HCT116 (cell line): ENCODE measurements at regions not wholly inside any gene's neighbourhood (a gene's known extent, or its start where the extent isn't known, plus 50 kb on each side); places are given as distances from the start of the nearest gene placed in this dataset.

ENCODE experiments used
- ATAC-seq: fragments of 200-7000 bp; cut with Tn5 transposase; 2 replicates; pipeline ENCODE4 v1.9.1; 2020; ENCODE audit warnings: mild to moderate bottlenecking, moderate library complexity
- BruUV-seq: library from RNA; stranded (reverse); fragments of 400-500 nt; replicated peaks from 2 replicates; lab custom pipeline; 2021; lab: Mats Ljungman, UMichigan
- CTCF ChIA-PET: fragments of 300-600 bp; sonication (Branson Sonifier 250); formaldehyde crosslinking; loops from one replicate; lab custom pipeline; 2021; ENCODE audit warnings: antibody characterized with exemption; lab: Charles Lee
- POLR2A ChIA-PET: fragments of 300-600, 350-600 bp; sonication (Branson Sonifier 250); formaldehyde crosslinking; loops from one replicate; lab custom pipeline; 2021; ENCODE audit warnings: antibody characterized with exemption; lab: Charles Lee
- RAD21 ChIA-PET, 2 experiments: fragments of 300-600 bp; sonication (Branson Sonifier 250); formaldehyde crosslinking; loops; one replicate each; lab custom pipeline; 2023; ENCODE audit warnings: low total read pairs in 2 of 2; ENCODE audit not compliant: uncharacterized antibody in 2 of 2, unreplicated experiment in 2 of 2, low non-redundant PET in 1 of 2; lab: Charles Lee
- DNase-seq: peaks from one replicate; pipeline ENCODE4 v3.0.0-alpha.2; 2010; ENCODE audit warnings: low read depth, low spot score
- H2AFZ ChIP-seq: fragments of 200-600 bp; shearing (Covaris generic), sonication (generic); 2 replicates; pipeline ENCODE4 v1.6.1; 2017; ENCODE audit warnings: low read depth, mixed run types, mixed read lengths, antibody characterized with exemption, low read length; ENCODE audit not compliant: poor library complexity, severe bottlenecking
- H3K27ac ChIP-seq: 2 replicates; pipeline ENCODE4 v1.5.1; 2012; ENCODE audit warnings: low read depth, low read length
- H3K27me3 ChIP-seq: fragments of 200-600 bp; sonication (generic); 2 replicates; pipeline ENCODE4 v1.6.1; 2016; ENCODE audit warnings: mixed run types, low read length, mixed read lengths; ENCODE audit not compliant: insufficient read depth
- H3K36me3 ChIP-seq, 2 experiments: fragments of 200-500 bp in 1 of 2; fragments of 200-600 bp in 1 of 2; sonication (Bioruptor generic) in 1 of 2; sonication (generic) in 1 of 2; 2 replicates each; pipeline versions ENCODE4 v1.5.1 to v1.6.1; 2014 to 2016; ENCODE audit warnings: low read length in 2 of 2, inconsistent platforms in 1 of 2, mixed read lengths in 1 of 2, mixed run types in 1 of 2; ENCODE audit not compliant: insufficient read depth in 2 of 2, control insufficient read depth in 1 of 2
- H3K4me1 ChIP-seq, 2 experiments: fragments of 200-600 bp in 1 of 2; sonication (generic) in 1 of 2; 2 replicates each; pipeline versions ENCODE4 v1.5.1 to v1.6.1; 2012 to 2017; ENCODE audit warnings: low read length in 2 of 2, inconsistent platforms in 1 of 2, mild to moderate bottlenecking in 1 of 2, mixed read lengths in 1 of 2, mixed run types in 1 of 2, moderate library complexity in 1 of 2; ENCODE audit not compliant: insufficient read depth in 2 of 2, control insufficient read depth in 1 of 2
- H3K4me2 ChIP-seq: fragments of 200-600 bp; sonication (generic); 2 replicates; pipeline ENCODE4 v1.6.1; 2017; ENCODE audit warnings: mixed run types, low read length, mixed read lengths
- H3K4me3 ChIP-seq, 2 experiments: fragments of 200-600 bp in 1 of 2; sonication (generic) in 1 of 2; replicated peaks in 1 of 2; 2 replicates each; pipeline ENCODE4 v1.5.1; 2011 to 2016; ENCODE audit warnings: low read length in 2 of 2, control low read depth in 1 of 2, low read depth in 1 of 2, mild to moderate bottlenecking in 1 of 2, mixed read lengths in 1 of 2, mixed run types in 1 of 2
- H3K79me2 ChIP-seq: fragments of 200-600 bp; sonication (generic); 2 replicates; pipeline ENCODE4 v1.6.1; 2017; ENCODE audit warnings: mild to moderate bottlenecking, mixed run types, low read length, moderate library complexity, mixed read lengths; ENCODE audit not compliant: insufficient read depth
- H3K9ac ChIP-seq: fragments of 200-600 bp; sonication (generic); 2 replicates; pipeline ENCODE4 v1.6.1; 2016; ENCODE audit warnings: low read length, mixed read lengths
- H3K9me2 ChIP-seq: fragments of 200-600 bp; sonication (generic), shearing (Covaris generic); 2 replicates; pipeline ENCODE4 v1.6.1; 2017; ENCODE audit warnings: mixed run types, mild to moderate bottlenecking, moderate library complexity; ENCODE audit not compliant: insufficient read depth
- H3K9me3 ChIP-seq, 2 experiments: fragments of 200-500 bp in 1 of 2; fragments of 200-600 bp in 1 of 2; sonication (Bioruptor generic) in 1 of 2; sonication (generic) in 1 of 2; 2 replicates each; pipeline ENCODE4 v1.6.1; 2014 to 2017; ENCODE audit warnings: low read length in 2 of 2, mixed read lengths in 2 of 2, inconsistent platforms in 1 of 2, low read depth in 1 of 2, mild to moderate bottlenecking in 1 of 2, mixed run types in 1 of 2, moderate library complexity in 1 of 2; ENCODE audit not compliant: control insufficient read depth in 1 of 2, insufficient read depth in 1 of 2
- H4K20me1 ChIP-seq: fragments of 200-600 bp; sonication (generic), shearing (Covaris generic); 2 replicates; pipeline ENCODE4 v1.6.1; 2017; ENCODE audit warnings: mixed run types, mild to moderate bottlenecking, moderate library complexity; ENCODE audit not compliant: insufficient read depth
- CBX3 ChIP-seq: IDR thresholded peaks from 2 replicates; pipeline ENCODE4 v1.6.1; 2012; ENCODE audit warnings: low read depth
- CEBPB ChIP-seq: IDR thresholded peaks from 2 replicates; pipeline ENCODE4 v1.6.1; 2012; ENCODE audit warnings: low read depth
- ELF1 ChIP-seq: IDR thresholded peaks from 2 replicates; pipeline ENCODE4 v1.6.1; 2012; ENCODE audit warnings: low read depth, borderline replicate concordance
- SIN3A ChIP-seq: IDR thresholded peaks from 2 replicates; pipeline ENCODE4 v1.6.1; 2012; ENCODE audit warnings: low read depth
- YY1 ChIP-seq: IDR thresholded peaks from 2 replicates; pipeline ENCODE4 v1.6.1; 2011; ENCODE audit warnings: low read length, low read depth, moderate library complexity, mild to moderate bottlenecking; ENCODE audit not compliant: insufficient replicate concordance; ENCODE audit errors: extremely low read depth
- ZFX ChIP-seq: fragments of 450-650 bp; IDR thresholded peaks from 2 replicates; pipeline ENCODE4 v1.6.1; 2017
- intact Hi-C: fragments of 100-400 bp; cut with micrococcal nuclease; formaldehyde crosslinking; loops from 2 replicates; pipeline ENCODE4 v1.10.0; 2022
- TF ChIP-seq, protein P1 (sequence below): IDR thresholded peaks from 2 replicates; pipeline ENCODE4 v1.6.1; 2012
- TF ChIP-seq, protein P2 (sequence below): IDR thresholded peaks from 2 replicates; pipeline ENCODE4 v1.6.1; 2011; ENCODE audit warnings: mild to moderate bottlenecking, low read length, moderate library complexity; ENCODE audit not compliant: insufficient replicate concordance; ENCODE audit errors: extremely low read depth
- TF ChIP-seq, protein P3 (sequence below): IDR thresholded peaks from 2 replicates; pipeline ENCODE4 v1.6.1; 2012; ENCODE audit warnings: low read depth

DNA sequence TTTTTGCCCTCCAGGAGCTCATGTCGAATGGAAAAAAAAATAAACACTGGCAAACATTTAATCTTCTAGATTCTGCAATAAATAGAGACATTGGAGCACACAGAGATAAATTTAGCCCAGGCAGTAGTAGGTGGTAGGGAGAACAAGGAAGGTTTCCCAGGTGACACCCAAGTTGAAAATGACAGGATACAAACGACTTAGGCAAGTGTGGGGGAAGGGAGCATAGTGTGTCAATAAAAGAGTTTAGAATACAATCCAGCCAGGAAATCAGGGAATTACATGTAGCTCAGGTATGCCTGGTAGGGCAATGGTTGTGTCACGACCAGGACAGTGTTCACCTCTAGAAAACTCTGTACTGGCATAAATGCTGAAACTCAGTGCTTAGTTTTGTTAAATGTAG, 364.6 kb upstream of the AGTR1 start:
- TF ChIP-seq ZFX (no peak), CBX3 (no peak), SIN3A (no peak), ELF1 (no peak), CEBPB (no peak), YY1 (no peak)
- TF ChIP-seq, protein P1, sequence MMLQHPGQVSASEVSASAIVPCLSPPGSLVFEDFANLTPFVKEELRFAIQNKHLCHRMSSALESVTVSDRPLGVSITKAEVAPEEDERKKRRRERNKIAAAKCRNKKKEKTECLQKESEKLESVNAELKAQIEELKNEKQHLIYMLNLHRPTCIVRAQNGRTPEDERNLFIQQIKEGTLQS: no peak
- TF ChIP-seq, protein P2, sequence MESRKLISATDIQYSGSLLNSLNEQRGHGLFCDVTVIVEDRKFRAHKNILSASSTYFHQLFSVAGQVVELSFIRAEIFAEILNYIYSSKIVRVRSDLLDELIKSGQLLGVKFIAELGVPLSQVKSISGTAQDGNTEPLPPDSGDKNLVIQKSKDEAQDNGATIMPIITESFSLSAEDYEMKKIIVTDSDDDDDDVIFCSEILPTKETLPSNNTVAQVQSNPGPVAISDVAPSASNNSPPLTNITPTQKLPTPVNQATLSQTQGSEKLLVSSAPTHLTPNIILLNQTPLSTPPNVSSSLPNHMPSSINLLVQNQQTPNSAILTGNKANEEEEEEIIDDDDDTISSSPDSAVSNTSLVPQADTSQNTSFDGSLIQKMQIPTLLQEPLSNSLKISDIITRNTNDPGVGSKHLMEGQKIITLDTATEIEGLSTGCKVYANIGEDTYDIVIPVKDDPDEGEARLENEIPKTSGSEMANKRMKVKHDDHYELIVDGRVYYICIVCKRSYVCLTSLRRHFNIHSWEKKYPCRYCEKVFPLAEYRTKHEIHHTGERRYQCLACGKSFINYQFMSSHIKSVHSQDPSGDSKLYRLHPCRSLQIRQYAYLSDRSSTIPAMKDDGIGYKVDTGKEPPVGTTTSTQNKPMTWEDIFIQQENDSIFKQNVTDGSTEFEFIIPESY: no peak
- TF ChIP-seq, protein P3, sequence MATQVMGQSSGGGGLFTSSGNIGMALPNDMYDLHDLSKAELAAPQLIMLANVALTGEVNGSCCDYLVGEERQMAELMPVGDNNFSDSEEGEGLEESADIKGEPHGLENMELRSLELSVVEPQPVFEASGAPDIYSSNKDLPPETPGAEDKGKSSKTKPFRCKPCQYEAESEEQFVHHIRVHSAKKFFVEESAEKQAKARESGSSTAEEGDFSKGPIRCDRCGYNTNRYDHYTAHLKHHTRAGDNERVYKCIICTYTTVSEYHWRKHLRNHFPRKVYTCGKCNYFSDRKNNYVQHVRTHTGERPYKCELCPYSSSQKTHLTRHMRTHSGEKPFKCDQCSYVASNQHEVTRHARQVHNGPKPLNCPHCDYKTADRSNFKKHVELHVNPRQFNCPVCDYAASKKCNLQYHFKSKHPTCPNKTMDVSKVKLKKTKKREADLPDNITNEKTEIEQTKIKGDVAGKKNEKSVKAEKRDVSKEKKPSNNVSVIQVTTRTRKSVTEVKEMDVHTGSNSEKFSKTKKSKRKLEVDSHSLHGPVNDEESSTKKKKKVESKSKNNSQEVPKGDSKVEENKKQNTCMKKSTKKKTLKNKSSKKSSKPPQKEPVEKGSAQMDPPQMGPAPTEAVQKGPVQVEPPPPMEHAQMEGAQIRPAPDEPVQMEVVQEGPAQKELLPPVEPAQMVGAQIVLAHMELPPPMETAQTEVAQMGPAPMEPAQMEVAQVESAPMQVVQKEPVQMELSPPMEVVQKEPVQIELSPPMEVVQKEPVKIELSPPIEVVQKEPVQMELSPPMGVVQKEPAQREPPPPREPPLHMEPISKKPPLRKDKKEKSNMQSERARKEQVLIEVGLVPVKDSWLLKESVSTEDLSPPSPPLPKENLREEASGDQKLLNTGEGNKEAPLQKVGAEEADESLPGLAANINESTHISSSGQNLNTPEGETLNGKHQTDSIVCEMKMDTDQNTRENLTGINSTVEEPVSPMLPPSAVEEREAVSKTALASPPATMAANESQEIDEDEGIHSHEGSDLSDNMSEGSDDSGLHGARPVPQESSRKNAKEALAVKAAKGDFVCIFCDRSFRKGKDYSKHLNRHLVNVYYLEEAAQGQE: no peak
- Histone ChIP-seq H3K27ac (no peak overlapping the region), H3K4me2 (no peak overlapping the region), H3K9ac (no peak overlapping the region), H4K20me1 (no peaks in the 10 kb centered on the region), H3K4me3 (no peak overlapping the region), H3K79me2 (no peaks in the 10 kb centered on the region), H3K9me2 (no peaks in the 10 kb centered on the region), H3K4me1 (peaks cover 0 to 4% of the 10 kb centered on the region in 2 experiments; a peak in 1 of 4 replicates), H3K9me3 (no peaks in the 10 kb centered on the region), H2AFZ (no peak overlapping the region), H3K27me3 (no peaks in the 10 kb centered on the region), H3K36me3 (no peaks in the 10 kb centered on the region)
- ATAC-seq (no peak), DNase-seq (no peak)
- no TSS peak for BruUV-seq
- POLR2A ChIA-PET: no interaction called here
- CTCF ChIA-PET: no interaction called here
- intact Hi-C loops: no loop called here
- RAD21 ChIA-PET: no interaction called here
